ENCODE measurements at regions not wholly inside any gene's neighbourhood (a gene's known extent, or its start where the extent isn't known, plus 50 kb on each side); places are given as distances from the start of the nearest gene placed in this dataset.

GRCh38 chr1:69121723-69122122 lies 446.0 kb upstream of the LRRC7 start:
- no peak for DNase-seq (ENCODE audit: low read depth in 1 of 2, low spot score in 1 of 2)
- TF ChIP-seq CTCF (IDR thresholded peaks at IDR 0.05; ENCODE audit: insufficient read depth, low read length) (no peak), GABPA (IDR thresholded peaks at IDR 0.05; ENCODE audit: low read depth) (no peak), POLR2AphosphoS5 (IDR thresholded peaks at IDR 0.05; ENCODE audit: low read depth) (no peak), SPI1 (IDR thresholded peaks at IDR 0.05; ENCODE audit: borderline replicate concordance, low read depth) (no peak)
- TF ChIP-seq, protein P1, sequence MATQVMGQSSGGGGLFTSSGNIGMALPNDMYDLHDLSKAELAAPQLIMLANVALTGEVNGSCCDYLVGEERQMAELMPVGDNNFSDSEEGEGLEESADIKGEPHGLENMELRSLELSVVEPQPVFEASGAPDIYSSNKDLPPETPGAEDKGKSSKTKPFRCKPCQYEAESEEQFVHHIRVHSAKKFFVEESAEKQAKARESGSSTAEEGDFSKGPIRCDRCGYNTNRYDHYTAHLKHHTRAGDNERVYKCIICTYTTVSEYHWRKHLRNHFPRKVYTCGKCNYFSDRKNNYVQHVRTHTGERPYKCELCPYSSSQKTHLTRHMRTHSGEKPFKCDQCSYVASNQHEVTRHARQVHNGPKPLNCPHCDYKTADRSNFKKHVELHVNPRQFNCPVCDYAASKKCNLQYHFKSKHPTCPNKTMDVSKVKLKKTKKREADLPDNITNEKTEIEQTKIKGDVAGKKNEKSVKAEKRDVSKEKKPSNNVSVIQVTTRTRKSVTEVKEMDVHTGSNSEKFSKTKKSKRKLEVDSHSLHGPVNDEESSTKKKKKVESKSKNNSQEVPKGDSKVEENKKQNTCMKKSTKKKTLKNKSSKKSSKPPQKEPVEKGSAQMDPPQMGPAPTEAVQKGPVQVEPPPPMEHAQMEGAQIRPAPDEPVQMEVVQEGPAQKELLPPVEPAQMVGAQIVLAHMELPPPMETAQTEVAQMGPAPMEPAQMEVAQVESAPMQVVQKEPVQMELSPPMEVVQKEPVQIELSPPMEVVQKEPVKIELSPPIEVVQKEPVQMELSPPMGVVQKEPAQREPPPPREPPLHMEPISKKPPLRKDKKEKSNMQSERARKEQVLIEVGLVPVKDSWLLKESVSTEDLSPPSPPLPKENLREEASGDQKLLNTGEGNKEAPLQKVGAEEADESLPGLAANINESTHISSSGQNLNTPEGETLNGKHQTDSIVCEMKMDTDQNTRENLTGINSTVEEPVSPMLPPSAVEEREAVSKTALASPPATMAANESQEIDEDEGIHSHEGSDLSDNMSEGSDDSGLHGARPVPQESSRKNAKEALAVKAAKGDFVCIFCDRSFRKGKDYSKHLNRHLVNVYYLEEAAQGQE (IDR thresholded peaks at IDR 0.05; ENCODE audit: insufficient replicate concordance, low read depth), result no peak
- no peaks in the 10 kb centered on the region for H3K27me3 ChIP-seq (ENCODE audit: insufficient read depth, poor library complexity, severe bottlenecking)

GRCh38 chr1:69122373-69122772 lies 445.3 kb upstream of the LRRC7 start:
- no peak overlapping the region for H3K27ac ChIP-seq (replicated peaks)
- no peaks in the 10 kb centered on the region for H3K27me3 ChIP-seq (ENCODE audit: insufficient read depth, poor library complexity, severe bottlenecking)
- H3K4me3 ChIP-seq (replicated peaks; ENCODE audit: insufficient read depth, low read length), result no peak overlapping the region
- no peak for DNase-seq (ENCODE audit: low read depth in 1 of 2, low spot score in 1 of 2)
- TF ChIP-seq POLR2AphosphoS5 (IDR thresholded peaks at IDR 0.05; ENCODE audit: low read depth), result no peak
- no peak for TF ChIP-seq SPI1 (IDR thresholded peaks at IDR 0.05; ENCODE audit: borderline replicate concordance, low read depth)
- TF ChIP-seq, protein P1 (IDR thresholded peaks at IDR 0.05; ENCODE audit: insufficient replicate concordance, low read depth), result no peak
- no peak for TF ChIP-seq GABPA (IDR thresholded peaks at IDR 0.05; ENCODE audit: low read depth)
- TF ChIP-seq CTCF (IDR thresholded peaks at IDR 0.05; ENCODE audit: insufficient read depth, low read length), result no peak

More at GRCh38 chr1:69121723-69122122, 446.0 kb upstream of the LRRC7 start:
- H3K27ac ChIP-seq (replicated peaks), result no peak overlapping the region
- no peak overlapping the region for H3K4me3 ChIP-seq (replicated peaks; ENCODE audit: insufficient read depth, low read length)

GRCh38 chr1:69123486-69123885 lies 444.2 kb upstream of the LRRC7 start:
- TF ChIP-seq SPI1 (IDR thresholded peaks at IDR 0.05; ENCODE audit: borderline replicate concordance, low read depth) (no peak), CTCF (IDR thresholded peaks at IDR 0.05; ENCODE audit: insufficient read depth, low read length) (no peak)
- TF ChIP-seq, protein P1 (IDR thresholded peaks at IDR 0.05; ENCODE audit: insufficient replicate concordance, low read depth), result no peak

More at GRCh38 chr1:69123486-69123885, 444.2 kb upstream of the LRRC7 start:
- no peak for DNase-seq (ENCODE audit: low read depth in 1 of 2, low spot score in 1 of 2)
- H3K4me3 ChIP-seq (replicated peaks; ENCODE audit: insufficient read depth, low read length), result no peak overlapping the region
- H3K27me3 ChIP-seq (ENCODE audit: insufficient read depth, poor library complexity, severe bottlenecking), result no peaks in the 10 kb centered on the region
- no peak overlapping the region for H3K27ac ChIP-seq (replicated peaks)

Data from HL-60 (cell line).